GM12878 (cell line): ENCODE measurements at regions not wholly inside any gene's neighbourhood (a gene's known extent, or its start where the extent isn't known, plus 50 kb on each side); places are given as distances from the start of the nearest gene placed in this dataset.

ENCODE experiments used
- DPF2 ChIP-seq: fragments of 450-650 bp; IDR thresholded peaks from 2 replicates; pipeline ENCODE4 v1.6.1; 2017; ENCODE audit warnings: mild to moderate bottlenecking
- FOXM1 ChIP-seq: IDR thresholded peaks from 2 replicates; pipeline ENCODE4 v1.6.1; 2012; ENCODE audit warnings: low read depth, mild to moderate bottlenecking, inconsistent platforms, low read length, moderate library complexity
- JUND ChIP-seq: IDR thresholded peaks from 2 replicates; pipeline ENCODE4 v1.6.1; 2012; ENCODE audit warnings: low read depth, mild to moderate bottlenecking, low read length, improper control_type of control experiment, moderate library complexity
- POLR2AphosphoS2 ChIP-seq: IDR thresholded peaks from 2 replicates; pipeline ENCODE4 v1.6.1; 2011; ENCODE audit warnings: low read depth, mild to moderate bottlenecking, low read length, improper control_type of control experiment, moderate library complexity
- RAD21 ChIP-seq: IDR thresholded peaks from 2 replicates; pipeline ENCODE4 v1.6.1; 2011; ENCODE audit warnings: mild to moderate bottlenecking, low read depth, low read length, moderate library complexity; ENCODE audit not compliant: insufficient read depth
- SMAD5 ChIP-seq: IDR thresholded peaks from 2 replicates; pipeline ENCODE4 v1.6.1; 2016; ENCODE audit warnings: antibody characterized with exemption, low read depth
- SMC3 ChIP-seq: IDR thresholded peaks from 2 replicates; pipeline ENCODE4 v1.6.1; 2011; ENCODE audit warnings: low read length, improper control_type of control experiment, borderline replicate concordance
- SRF ChIP-seq, 2 experiments: IDR thresholded peaks; 2 replicates each; pipeline ENCODE4 v1.6.1; 2011; ENCODE audit warnings: low read depth in 2 of 2, low read length in 2 of 2, mild to moderate bottlenecking in 1 of 2, moderate library complexity in 1 of 2
- TBL1XR1 ChIP-seq: IDR thresholded peaks from 2 replicates; pipeline ENCODE4 v1.6.1; 2012; ENCODE audit warnings: low read depth, low read length, improper control_type of control experiment
- TF ChIP-seq, protein P1 (sequence below): fragments of 450-650 bp; IDR thresholded peaks from 2 replicates; pipeline ENCODE4 v1.6.1; 2016; ENCODE audit warnings: mild to moderate bottlenecking, moderate library complexity, borderline replicate concordance

DNA sequence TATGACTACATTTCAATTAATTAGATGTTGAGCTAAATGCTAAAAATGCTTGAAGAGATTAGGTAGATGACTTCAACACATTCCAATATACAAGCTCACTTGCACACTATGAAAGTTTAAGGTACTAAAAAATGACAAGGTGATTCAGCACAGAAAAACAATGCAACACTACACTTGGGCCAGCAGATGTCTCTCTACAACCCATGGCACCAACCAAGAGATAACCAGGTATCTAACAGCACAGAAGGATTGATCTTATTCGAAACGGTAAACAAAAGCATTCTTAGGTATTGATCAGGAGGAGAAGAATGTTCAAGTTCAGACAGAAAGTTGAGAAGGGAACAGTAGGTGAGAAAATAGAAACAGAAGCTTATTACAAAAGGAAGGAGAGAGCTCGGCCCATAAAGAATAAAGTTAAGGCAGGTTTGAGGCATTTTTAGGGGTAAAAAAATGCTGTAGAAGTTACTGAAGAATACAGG is 248.2 kb upstream of the KLF14 start (continued):
- TF ChIP-seq, protein P1, sequence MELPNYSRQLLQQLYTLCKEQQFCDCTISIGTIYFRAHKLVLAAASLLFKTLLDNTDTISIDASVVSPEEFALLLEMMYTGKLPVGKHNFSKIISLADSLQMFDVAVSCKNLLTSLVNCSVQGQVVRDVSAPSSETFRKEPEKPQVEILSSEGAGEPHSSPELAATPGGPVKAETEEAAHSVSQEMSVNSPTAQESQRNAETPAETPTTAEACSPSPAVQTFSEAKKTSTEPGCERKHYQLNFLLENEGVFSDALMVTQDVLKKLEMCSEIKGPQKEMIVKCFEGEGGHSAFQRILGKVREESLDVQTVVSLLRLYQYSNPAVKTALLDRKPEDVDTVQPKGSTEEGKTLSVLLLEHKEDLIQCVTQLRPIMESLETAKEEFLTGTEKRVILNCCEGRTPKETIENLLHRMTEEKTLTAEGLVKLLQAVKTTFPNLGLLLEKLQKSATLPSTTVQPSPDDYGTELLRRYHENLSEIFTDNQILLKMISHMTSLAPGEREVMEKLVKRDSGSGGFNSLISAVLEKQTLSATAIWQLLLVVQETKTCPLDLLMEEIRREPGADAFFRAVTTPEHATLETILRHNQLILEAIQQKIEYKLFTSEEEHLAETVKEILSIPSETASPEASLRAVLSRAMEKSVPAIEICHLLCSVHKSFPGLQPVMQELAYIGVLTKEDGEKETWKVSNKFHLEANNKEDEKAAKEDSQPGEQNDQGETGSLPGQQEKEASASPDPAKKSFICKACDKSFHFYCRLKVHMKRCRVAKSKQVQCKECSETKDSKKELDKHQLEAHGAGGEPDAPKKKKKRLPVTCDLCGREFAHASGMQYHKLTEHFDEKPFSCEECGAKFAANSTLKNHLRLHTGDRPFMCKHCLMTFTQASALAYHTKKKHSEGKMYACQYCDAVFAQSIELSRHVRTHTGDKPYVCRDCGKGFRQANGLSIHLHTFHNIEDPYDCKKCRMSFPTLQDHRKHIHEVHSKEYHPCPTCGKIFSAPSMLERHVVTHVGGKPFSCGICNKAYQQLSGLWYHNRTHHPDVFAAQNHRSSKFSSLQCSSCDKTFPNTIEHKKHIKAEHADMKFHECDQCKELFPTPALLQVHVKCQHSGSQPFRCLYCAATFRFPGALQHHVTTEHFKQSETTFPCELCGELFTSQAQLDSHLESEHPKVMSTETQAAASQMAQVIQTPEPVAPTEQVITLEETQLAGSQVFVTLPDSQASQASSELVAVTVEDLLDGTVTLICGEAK, result no peak
- TF ChIP-seq FOXM1, result peak; percentile 47; the same call in 1 of the 2 replicates
- no peak for TF ChIP-seq DPF2
- no peak for TF ChIP-seq TBL1XR1
- no peak for TF ChIP-seq SMAD5
- peak; percentile 93 for TF ChIP-seq SMC3
- no peak for TF ChIP-seq JUND
- TF ChIP-seq RAD21, result peak; percentile 81
- no peak for TF ChIP-seq POLR2AphosphoS2
- no peak for TF ChIP-seq SRF (IDR thresholded peaks at IDR 0.05; ENCODE audit: low read depth in 2 of 2, low read length in 2 of 2)
